ENCODE measurements at regions not wholly inside any gene's neighbourhood (a gene's known extent, or its start where the extent isn't known, plus 50 kb on each side); places are given as distances from the start of the nearest gene placed in this dataset.

DNA sequence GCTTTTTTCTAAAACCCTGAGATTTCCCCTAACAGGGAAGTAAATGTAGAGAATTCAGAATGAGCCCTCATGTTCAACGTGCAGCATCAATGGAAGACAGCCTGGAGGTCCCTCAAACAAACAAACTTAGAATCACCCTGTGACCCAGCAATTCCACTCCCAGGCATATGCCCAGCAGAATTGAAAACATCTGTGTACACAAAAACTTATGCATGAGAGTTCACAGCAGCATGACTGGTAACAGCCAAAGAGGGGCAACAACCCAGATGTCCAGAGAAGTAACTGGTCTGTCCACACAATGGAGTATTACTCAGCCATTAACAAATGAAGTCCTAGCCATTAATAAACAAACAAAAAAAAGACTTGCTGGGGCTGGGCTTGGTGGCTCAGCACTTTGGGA is 252.7 kb downstream of the PARN start:
- H3K4me1 Mint-ChIP-seq (ENCODE audit: low read depth), result no peaks in the 10 kb centered on the region
- no peak overlapping the region for H3K4me3 ChIP-seq (ENCODE audit: low read length)
- no peak overlapping the region for H3K4me3 Mint-ChIP-seq
- intact Hi-C loops (cut with DNase I, micrococcal nuclease), result no loop called here
- no peaks in the 10 kb centered on the region for H3K36me3 Mint-ChIP-seq (ENCODE audit: low read depth)
- H3K9me3 ChIP-seq (ENCODE audit: control insufficient read depth in 1 of 2, insufficient read depth in 1 of 2, low read length in 2 of 2), result peaks cover 0 to 5% of the 10 kb centered on the region in 2 experiments
- TF ChIP-seq, protein P1, sequence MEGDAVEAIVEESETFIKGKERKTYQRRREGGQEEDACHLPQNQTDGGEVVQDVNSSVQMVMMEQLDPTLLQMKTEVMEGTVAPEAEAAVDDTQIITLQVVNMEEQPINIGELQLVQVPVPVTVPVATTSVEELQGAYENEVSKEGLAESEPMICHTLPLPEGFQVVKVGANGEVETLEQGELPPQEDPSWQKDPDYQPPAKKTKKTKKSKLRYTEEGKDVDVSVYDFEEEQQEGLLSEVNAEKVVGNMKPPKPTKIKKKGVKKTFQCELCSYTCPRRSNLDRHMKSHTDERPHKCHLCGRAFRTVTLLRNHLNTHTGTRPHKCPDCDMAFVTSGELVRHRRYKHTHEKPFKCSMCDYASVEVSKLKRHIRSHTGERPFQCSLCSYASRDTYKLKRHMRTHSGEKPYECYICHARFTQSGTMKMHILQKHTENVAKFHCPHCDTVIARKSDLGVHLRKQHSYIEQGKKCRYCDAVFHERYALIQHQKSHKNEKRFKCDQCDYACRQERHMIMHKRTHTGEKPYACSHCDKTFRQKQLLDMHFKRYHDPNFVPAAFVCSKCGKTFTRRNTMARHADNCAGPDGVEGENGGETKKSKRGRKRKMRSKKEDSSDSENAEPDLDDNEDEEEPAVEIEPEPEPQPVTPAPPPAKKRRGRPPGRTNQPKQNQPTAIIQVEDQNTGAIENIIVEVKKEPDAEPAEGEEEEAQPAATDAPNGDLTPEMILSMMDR (IDR thresholded peaks at IDR 0.05), result no peak
- no peak for DNase-seq
- POLR2A ChIA-PET, result no interaction called here
- H3K9me3 Mint-ChIP-seq, result no peaks in the 10 kb centered on the region
- CTCF ChIA-PET, result no interaction called here
- no peaks in the 10 kb centered on the region for H3K27me3 Mint-ChIP-seq
- no peak for ATAC-seq (ENCODE audit: poor library complexity)
- no peak overlapping the region for H3K27ac Mint-ChIP-seq
- H3K36me3 ChIP-seq (ENCODE audit: insufficient read depth, low read length), result no peaks in the 10 kb centered on the region
- no peaks in the 10 kb centered on the region for H3K4me1 ChIP-seq (ENCODE audit: insufficient read depth, low read length)
- no peaks in the 10 kb centered on the region for H3K27me3 ChIP-seq (ENCODE audit: control insufficient read depth in 1 of 2, insufficient read depth in 2 of 2, low read length in 2 of 2)
- no peak overlapping the region for H3K27ac ChIP-seq (ENCODE audit: low read depth in 1 of 2, low read length in 2 of 2)

DNA sequence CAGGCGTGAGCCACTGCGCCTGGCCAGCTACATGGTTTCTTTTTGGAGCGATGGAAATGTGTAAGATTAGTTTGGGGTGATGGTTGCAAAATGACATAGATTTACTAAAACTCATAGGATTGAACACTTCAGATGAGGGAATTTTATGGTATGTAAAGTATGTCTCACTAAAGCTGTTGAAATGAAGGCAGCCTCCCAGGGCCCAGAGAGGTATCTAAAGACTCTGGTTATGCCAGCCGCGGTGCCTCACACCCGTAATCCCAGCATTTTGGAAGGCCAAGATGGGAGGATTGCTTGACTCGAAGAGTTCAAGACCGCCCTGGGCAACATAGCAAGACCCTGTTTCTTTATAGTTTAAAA is 254.9 kb downstream of the PARN start:
- Histone ChIP-seq H3K36me3 (ENCODE audit: insufficient read depth, low read length) (no peaks in the 10 kb centered on the region), H3K4me1 (ENCODE audit: insufficient read depth, low read length) (no peaks in the 10 kb centered on the region), H3K9me3 (ENCODE audit: control insufficient read depth in 1 of 2, insufficient read depth in 1 of 2, low read length in 2 of 2) (peaks cover 0 to 5% of the 10 kb centered on the region in 2 experiments), H3K27me3 (ENCODE audit: control insufficient read depth in 1 of 2, insufficient read depth in 2 of 2, low read length in 2 of 2) (no peaks in the 10 kb centered on the region), H3K27ac (ENCODE audit: low read depth in 1 of 2, low read length in 2 of 2) (no peak overlapping the region), H3K4me3 (ENCODE audit: low read length) (no peak overlapping the region)
- Mint-ChIP-seq H3K9me3 (no peaks in the 10 kb centered on the region), H3K4me3 (no peak overlapping the region), H3K27me3 (no peaks in the 10 kb centered on the region), H3K36me3 (ENCODE audit: low read depth) (no peaks in the 10 kb centered on the region), H3K27ac (no peak overlapping the region), H3K4me1 (ENCODE audit: low read depth) (no peaks in the 10 kb centered on the region)
- DNase-seq, result no peak
- no peak for ATAC-seq (ENCODE audit: poor library complexity)
- TF ChIP-seq, protein P1 (IDR thresholded peaks at IDR 0.05), result no peak
- CTCF ChIA-PET, result interaction anchor here (0.6 kb wide), 1 partner anchor 34 kb away, joined by 3 read pairs; no protein-coding TSS in a partner anchor
- intact Hi-C loops (cut with DNase I, micrococcal nuclease), result no loop called here
- POLR2A ChIA-PET, result no interaction called here

DNA sequence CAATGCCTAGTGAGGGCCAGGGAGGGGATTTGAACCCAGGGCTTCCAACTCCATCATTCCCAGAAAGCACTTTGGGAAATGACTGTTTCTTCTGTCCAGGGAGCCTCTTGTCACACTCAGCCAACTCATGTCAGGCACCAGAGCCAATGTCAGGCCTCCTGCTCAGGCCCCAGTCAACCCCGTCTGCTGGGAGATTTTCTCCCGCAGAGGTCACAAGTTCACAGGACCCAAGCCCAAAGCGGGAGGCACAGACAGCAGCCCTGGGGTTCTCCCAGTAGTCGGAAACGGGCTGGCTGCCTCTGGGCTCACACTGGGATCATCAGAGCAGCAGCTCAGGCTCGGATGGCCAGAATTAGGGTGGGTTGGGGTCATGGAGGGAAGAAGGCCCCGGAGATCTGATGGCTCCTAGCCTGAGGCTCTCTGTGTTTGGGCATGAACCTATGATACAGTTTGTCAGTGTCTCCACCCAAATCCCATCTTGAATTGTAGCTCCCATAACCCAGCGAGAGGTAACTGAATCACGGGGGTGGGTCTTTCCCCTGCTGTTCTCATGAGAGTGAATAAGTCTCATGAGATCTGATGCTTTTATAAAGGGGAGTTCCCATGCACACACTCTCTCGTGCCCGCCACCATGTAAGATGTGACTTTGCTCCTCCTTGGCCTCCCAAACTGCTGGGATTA is 255.5 kb downstream of the PARN start:
- Histone ChIP-seq H3K36me3 (ENCODE audit: insufficient read depth, low read length) (no peaks in the 10 kb centered on the region), H3K27ac (ENCODE audit: low read depth in 1 of 2, low read length in 2 of 2) (no peak overlapping the region), H3K4me3 (ENCODE audit: low read length) (no peak overlapping the region), H3K4me1 (ENCODE audit: insufficient read depth, low read length) (no peaks in the 10 kb centered on the region), H3K9me3 (ENCODE audit: control insufficient read depth in 1 of 2, insufficient read depth in 1 of 2, low read length in 2 of 2) (peaks cover 0 to 5% of the 10 kb centered on the region in 2 experiments), H3K27me3 (ENCODE audit: control insufficient read depth in 1 of 2, insufficient read depth in 2 of 2, low read length in 2 of 2) (no peaks in the 10 kb centered on the region)
- no peak overlapping the region for H3K4me3 Mint-ChIP-seq
- H3K27me3 Mint-ChIP-seq, result no peaks in the 10 kb centered on the region
- CTCF ChIA-PET, result interaction anchor here (0.6 kb wide), 1 partner anchor 34 kb away, joined by 3 read pairs; no protein-coding TSS in a partner anchor
- H3K27ac Mint-ChIP-seq, result no peak overlapping the region
- DNase-seq (no peak), ATAC-seq (ENCODE audit: poor library complexity) (no peak)
- H3K9me3 Mint-ChIP-seq, result no peaks in the 10 kb centered on the region
- POLR2A ChIA-PET, result no interaction called here
- TF ChIP-seq, protein P1 (IDR thresholded peaks at IDR 0.05), result no peak
- intact Hi-C loops (cut with DNase I, micrococcal nuclease), result no loop called here
- no peaks in the 10 kb centered on the region for H3K36me3 Mint-ChIP-seq (ENCODE audit: low read depth)
- H3K4me1 Mint-ChIP-seq (ENCODE audit: low read depth), result no peaks in the 10 kb centered on the region
